ENCODE measurements at regions not wholly inside any gene's neighbourhood (a gene's known extent, or its start where the extent isn't known, plus 50 kb on each side); places are given as distances from the start of the nearest gene placed in this dataset.

GRCh38 chrX:8969378-8969777 lies 64.5 kb downstream of the FAM9B start:
- TF ChIP-seq CTCF (IDR thresholded peaks at IDR 0.05) = no peak
- no peak for TF ChIP-seq POLR2AphosphoS5 (IDR thresholded peaks at IDR 0.05)
- TF ChIP-seq EP300 (IDR thresholded peaks at IDR 0.05) = no peak
- no peak for TF ChIP-seq POLR2A (IDR thresholded peaks at IDR 0.05)
